Left renal cortex interstitium (tissue), 4 donors: ENCODE measurements at regions not wholly inside any gene's neighbourhood (a gene's known extent, or its start where the extent isn't known, plus 50 kb on each side); places are given as distances from the start of the nearest gene placed in this dataset.

Experiments used
- DNase-seq, 4 donors: peaks; one replicate each; pipeline ENCODE4 v3.0.0-alpha.2; 2013; ENCODE audit warnings: low read depth in 4 of 4, low spot score in 2 of 4, missing footprints in 1 of 4

DNA sequence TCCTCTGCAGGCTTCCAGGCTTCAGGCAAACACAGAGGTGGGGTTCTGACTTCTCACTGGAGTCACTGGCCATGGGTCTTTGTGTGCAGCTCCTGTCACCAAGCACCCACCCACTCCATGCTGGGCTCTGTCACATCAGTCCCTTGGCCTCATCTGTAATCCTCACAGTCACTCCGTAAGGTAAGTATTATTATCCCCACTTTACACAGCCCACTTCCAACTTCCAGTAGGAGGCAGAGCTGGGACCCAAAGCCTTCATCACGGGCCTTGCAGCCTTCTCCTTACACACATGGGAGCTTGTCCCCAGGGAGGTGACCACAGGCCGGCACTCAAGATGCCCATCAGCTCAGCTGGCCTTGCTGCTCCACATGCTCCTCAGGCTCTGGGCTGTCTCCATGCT lies 266.7 kb upstream of the B3GAT1 start:
- DNase-seq = no peak

DNA sequence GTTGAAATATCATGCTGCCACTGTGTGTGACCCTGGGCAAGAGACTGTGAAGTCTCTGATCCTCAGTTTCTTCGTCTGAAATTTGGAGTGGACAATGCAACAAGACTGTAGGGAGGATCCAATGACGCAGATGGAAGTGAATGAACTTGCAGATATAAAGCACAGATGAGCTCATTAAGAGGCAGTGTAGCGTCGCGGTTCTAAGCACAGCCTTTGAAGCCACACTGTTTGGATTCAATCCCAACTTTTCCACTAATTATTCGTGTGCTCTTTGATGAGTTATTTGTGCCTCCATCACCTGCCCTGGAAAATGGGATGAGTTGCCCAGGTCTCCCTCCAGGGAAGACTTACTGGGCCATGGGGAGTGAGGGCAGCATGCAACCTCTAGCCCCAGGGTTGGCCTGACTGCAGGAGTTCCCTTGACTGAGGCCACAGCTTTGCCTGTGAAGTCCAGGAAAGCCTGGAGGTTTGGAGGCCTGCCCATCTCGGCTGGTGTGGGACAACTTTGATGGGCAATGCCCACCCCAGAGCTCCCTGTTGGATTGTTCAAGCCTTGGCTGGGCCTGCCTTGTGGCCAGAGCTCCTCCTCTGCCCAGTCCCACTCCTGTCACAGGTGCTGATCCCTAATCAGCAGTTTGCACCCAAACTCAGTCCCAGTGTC lies 266.0 kb upstream of the B3GAT1 start:
- no peak for DNase-seq

DNA sequence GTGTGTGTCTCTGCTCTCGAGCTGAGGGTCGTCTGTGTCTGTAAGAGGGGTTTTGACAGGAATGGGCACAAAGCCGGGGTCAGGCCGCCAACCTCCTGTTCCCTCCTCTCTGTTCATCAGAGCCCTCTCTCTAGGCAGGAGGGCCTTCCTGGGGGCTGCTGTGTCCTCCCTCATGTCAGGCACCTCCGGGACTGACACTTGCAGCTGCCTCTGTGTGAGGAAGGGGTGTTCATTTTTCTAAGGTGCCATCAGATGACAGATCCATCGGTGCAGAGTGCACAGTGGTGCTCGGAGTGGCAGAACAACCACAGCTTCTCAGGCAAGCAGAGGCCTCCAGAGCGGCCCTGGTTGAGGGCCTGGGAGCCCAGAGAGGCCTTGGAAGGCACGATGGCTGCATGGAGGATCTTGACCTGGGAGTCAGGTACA lies 265.4 kb upstream of the B3GAT1 start:
- no peak for DNase-seq

DNA sequence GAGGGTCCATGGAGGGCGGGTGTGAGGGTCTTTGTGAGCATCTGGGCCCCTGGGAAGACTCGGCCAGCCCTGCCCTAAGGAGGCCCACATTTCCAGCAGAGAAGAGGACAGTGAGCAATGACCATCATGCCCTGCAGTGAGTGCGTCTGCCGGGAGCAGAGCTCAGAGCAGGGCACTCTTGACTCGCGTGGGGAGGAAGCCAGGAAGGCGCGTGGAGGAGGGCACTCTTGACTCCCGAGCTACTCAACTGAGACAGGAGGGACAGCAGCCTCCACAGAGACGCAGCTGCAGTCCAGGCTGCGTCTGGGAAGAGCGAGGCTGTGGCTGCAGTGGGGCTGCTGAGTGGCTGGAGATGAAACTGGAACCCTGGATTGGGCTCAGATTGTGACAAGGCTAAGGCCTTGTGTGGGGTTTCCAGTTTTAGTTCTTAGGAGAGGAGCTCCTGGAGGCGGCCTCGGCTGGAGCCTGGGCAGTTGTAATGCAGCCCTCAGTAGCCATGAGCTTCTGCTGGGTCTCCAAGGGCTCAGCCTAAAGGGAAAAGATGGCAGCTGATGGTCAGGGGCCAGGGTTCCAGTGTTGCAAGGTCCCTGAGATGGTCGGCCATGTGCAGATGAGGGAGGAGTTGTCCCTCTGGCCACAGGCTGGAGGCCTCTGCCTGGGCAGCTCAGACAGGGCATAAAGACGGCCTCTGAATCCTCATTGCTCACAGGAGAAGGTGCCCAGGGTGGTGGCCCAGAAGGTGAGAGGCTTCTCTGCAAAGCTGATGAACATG lies 264.7 kb upstream of the B3GAT1 start:
- DNase-seq = no peak

GRCh38 chr11:134675983-134676382 lies 263.9 kb upstream of the B3GAT1 start:
- no peak for DNase-seq

DNA sequence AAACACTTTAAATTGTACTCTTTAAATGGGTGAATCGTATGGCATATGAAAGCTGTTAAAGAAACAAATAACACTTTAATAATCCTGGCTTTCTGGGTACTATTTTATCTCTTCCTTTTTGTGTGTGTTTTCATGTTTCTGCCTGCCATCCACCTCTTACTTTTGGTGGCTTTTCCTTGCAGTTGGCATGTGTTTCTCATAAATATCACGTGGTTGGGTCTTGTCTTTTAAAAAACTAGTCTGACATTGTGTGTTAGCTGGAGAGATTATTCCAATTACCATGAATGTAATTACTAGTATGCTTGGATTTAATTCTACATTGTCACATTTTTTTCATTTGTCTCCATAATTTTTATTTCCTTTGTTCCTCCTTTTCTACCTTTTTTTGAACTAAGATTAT lies 262.9 kb upstream of the B3GAT1 start:
- no peak for DNase-seq

DNA sequence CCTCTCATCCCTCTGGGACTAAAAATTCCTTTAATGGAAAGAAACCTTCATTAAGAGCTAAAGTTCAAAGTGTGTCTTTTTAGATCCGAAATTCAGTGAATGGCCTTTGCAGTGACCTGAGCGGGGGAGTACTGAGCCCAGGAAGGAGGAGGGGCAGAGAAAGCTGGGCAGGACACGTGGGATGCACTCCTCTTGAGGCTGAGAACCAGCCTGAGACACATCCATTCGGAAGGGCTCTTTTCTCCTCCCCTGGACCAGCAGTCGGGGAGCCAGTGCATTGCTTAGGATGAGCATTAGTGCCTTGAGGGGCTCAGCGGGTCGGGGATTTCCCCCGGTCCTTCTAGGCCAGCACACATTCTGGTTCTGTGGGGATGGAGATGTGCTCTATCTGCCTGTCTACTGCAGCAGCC lies 258.9 kb upstream of the B3GAT1 start:
- no peak for DNase-seq

DNA sequence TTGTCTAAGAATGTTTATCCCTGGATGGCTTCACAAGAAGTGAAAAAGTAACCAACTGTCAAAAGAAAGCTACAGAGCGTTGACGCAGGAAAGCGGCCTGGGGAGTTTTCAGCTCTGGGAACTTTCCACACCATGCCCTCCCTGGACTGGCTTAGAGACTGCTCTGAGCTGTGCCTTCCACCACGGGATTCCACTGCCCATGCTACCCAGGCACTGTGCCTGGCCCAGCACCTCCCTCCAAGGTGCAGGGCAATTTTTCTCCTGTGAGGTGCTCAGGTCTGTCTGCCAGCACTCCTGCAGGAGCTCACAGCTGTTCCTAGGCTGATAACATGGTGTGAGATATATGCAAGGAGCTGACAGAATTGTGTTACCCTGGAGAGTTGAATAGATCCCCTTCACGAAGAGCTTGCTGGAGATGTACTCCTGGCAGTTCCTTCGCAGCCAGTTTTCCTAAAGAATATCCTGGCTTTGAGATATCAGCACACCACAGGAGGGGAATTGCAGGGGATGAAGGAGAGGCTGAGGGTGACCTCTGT lies 258.3 kb upstream of the B3GAT1 start:
- DNase-seq = no peak

- no peak for DNase-seq
These were observed 257.8 kb upstream of the B3GAT1 start for GRCh38 chr11:134669796-134670195.

DNA sequence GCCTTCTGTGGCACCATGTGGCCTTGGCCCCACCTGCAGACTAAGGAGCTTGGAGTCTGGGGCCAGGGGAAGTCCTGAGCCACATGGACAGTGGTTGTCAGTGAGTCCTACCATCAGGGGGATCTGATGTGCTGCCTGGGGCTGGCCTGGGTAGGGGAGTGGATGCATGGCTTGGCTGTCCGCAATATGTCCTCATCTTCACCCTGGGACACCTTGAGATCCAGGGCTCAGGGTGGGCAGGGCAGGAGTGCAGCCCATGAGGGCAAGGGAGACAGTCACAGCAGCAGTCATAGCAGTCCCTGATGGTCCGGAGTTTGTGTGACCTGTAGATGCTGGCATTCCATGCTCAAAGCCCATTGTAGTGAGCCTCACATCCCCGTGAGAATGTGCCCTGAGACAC lies 256.8 kb upstream of the B3GAT1 start:
- no peak for DNase-seq

- no peak for DNase-seq
These were observed 256.0 kb upstream of the B3GAT1 start for GRCh38 chr11:134668076-134668475.

- DNase-seq = no peak
These were observed 255.5 kb upstream of the B3GAT1 start for GRCh38 chr11:134667505-134667904.

DNA sequence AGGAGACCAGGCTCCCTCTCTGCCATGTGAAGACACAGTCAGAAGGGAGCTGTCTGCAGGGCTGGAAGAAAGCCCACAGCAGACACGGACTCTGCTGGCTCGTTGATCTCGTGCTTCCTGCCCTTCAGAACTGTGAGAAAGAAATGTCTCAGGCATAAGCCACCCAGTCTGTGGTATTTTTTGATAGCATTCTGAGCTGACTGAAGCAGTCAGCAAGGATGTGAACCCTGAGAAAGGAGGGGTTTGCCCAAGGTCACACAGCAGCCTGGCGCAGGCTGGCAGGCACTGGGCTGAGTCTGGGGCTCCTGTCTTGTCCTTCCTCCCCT lies 255.1 kb upstream of the B3GAT1 start:
- DNase-seq = no peak

DNA sequence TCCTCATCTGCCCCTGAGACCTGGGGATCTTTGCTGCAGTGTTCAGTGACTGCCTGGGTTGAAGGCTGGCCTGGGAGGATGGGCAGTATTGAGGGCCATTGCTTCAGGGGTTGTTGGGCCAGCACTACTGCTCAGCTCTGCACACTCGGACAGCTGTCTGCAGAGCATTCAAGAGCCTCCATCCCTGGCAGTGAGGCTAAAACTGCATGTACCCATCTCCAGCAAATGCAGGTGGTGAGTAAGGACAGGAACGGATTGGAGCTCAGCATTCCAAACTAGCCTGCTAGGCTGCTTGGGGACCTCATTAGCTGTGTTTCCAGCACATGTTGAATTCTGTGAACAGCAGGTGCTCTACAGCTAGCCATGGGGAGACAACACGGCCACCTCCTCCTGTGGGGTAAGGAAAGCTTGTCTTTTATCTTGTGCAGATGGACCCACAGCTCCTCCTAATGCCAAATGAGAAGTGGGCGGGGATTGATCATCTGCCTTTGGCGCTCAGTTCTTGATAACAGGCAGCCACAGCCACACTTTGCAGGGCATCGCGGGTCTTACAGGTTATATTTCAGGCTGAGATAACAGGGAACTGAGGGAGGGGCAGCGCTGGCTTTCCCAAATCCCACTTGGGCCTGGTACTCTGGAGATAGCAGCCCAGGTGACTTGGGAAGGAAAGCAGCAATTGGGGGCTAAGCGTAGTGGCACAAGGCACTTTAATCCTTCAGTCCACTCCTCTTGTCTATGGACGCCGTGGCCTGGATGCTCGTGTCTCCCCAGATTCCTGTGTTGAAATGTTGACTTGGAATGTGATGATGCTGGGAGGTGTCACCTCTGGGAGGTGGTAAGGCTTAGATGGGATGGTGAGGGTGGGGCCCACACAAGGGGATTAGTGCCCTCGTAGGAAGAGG lies 254.5 kb upstream of the B3GAT1 start:
- no peak for DNase-seq

DNA sequence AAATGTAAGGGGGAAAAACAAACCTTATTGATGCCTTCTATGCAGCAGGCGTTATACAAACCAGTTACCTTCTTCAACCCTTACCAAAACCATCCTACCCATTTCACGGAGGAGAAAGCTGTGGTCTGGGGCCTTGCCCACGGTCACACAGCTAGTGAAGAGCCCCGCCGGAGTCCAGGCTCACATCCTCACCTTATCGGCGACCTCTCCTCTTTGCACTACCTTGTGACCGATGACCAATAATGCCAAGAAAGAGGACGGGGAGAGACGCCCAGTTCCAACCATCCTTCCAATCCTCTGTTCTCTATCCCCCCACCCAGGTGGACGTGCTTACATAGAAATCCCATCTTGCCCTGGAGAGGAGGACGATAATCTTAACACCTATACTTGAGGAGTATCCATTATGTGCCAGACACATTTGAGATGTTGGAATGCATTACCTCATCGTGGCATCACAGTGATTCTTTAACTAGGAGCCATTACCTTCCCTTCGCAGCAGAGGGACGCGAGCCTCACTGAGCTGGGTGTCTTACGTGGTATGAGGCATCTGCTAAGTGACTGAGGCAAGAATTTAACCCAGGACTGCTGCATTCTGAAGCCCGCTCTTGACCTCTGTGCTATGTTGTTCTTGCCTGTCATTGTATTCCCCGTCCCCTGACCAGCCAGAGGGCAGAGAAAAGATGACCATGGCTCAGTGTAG lies 253.7 kb upstream of the B3GAT1 start:
- DNase-seq = no peak

DNA sequence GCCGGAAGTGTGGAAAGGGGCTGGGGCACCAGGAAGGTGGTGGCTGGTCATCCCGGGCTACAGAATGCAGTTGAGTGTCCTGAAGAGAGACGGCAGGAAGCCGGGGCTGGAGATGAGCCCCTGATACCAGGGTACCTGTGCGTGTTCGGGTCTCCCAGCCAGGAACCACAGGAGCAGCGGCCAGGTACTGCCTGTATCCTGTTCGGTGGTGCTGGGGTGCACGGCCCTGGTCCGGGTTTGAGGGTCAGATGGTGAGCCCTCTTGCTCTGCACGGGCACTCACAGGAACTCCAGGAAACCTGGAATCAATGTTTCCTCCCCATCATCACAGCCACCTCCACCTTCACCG lies 253.1 kb upstream of the B3GAT1 start:
- no peak for DNase-seq

DNA sequence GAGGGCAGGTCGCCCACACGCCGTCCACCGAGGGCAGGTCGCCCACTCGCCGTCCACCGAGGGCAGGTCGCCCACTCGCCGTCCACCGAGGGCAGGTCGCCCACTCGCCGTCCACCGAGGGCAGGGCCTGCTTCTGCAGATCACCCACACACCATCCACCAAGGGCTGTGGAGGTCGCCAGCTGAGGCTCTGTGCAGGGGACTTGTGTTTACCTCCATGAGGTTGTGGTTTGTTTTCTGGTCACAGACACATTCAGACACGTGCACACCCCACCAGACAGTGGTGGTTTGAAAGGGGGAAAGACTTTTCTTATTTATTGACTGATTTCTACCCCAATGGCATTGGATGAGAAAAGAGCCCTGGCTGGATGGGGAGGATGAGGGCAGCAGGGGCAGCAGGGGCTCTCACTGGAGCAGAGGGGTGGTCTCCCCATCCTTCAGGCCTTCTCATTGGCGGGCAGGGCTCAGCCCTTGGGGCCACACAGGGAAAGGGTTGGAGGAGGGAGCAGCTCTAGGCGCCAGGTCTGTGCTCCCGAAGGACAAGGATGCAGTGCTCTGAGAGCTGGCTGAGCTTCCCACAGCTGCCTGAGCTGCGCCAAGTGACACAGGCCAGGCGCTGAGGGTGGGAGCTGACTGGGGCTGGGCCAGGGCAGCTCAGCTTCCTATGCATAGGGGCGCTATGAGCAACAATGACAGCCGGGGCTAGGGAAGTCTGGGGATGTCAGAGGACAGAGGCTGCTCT lies 252.6 kb upstream of the B3GAT1 start:
- DNase-seq = no peak

- DNase-seq = no peak
These were observed 251.7 kb upstream of the B3GAT1 start for GRCh38 chr11:134663506-134664313.

GRCh38 chr11:134662629-134663360 lies 250.8 kb upstream of the B3GAT1 start:
- no peak for DNase-seq
